Activated naive CD4-positive, alpha-beta T cell treated with anti-CD3 and anti-CD28 coated beads, Interleukin-2, amount 10 ng/mL, durations not matched to agents 7 days and 5 days (primary cell): ENCODE measurements at regions not wholly inside any gene's neighbourhood (a gene's known extent, or its start where the extent isn't known, plus 50 kb on each side); places are given as distances from the start of the nearest gene placed in this dataset.
A peak's percentile ranks its signal among the peaks of the same experiment; 100 is the strongest.

Source experiments
- CTCF ChIA-PET: fragments of 350-600 bp; sonication (Branson Sonifier 250); formaldehyde crosslinking; loops from one replicate; lab custom pipeline; 2021; ENCODE audit warnings: antibody characterized with exemption; lab: Charles Lee
- DNase-seq: peaks from one replicate; pipeline ENCODE4 v3.0.0-alpha.2; 2020
- H3K27ac Mint-ChIP-seq: one replicate; pipeline ENCODE4 v1.8.0; 2021; ENCODE audit warnings: mild to moderate bottlenecking, moderate library complexity, mixed read lengths
- H3K27me3 Mint-ChIP-seq: one replicate; pipeline ENCODE4 v1.8.0; 2021; ENCODE audit warnings: mild to moderate bottlenecking, mixed read lengths
- H3K36me3 Mint-ChIP-seq: one replicate; pipeline ENCODE4 v1.8.0; 2021; ENCODE audit warnings: mixed read lengths
- H3K4me1 Mint-ChIP-seq: one replicate; pipeline ENCODE4 v1.8.0; 2021; ENCODE audit warnings: mixed read lengths
- H3K4me3 Mint-ChIP-seq: one replicate; pipeline ENCODE4 v1.8.0; 2021; ENCODE audit warnings: mild to moderate bottlenecking, moderate library complexity, mixed read lengths
- H3K9me3 Mint-ChIP-seq: one replicate; pipeline ENCODE4 v1.8.0; 2021; ENCODE audit warnings: mixed read lengths

DNA sequence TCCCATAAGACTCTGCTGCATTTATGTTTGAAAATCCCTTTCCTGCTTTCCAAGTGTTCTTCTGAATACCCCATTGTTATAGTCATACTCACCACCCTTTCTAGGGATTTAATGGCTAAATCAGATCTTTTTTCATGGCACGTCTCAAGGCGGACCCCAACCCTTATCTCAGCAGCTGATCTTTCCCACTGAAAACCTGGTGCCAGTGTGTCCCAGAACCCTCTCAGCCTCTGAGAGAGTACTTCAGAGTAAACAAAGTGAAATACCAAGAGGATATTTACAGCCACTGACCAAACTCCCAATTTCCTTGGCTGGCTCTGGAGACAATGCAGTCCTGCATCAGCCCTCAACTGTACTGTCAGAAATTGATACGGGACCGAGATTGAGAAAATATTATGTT is 101.7 kb downstream of the TMEM100 start:
- H3K9me3 Mint-ChIP-seq: no peaks in the 10 kb centered on the region

DNA sequence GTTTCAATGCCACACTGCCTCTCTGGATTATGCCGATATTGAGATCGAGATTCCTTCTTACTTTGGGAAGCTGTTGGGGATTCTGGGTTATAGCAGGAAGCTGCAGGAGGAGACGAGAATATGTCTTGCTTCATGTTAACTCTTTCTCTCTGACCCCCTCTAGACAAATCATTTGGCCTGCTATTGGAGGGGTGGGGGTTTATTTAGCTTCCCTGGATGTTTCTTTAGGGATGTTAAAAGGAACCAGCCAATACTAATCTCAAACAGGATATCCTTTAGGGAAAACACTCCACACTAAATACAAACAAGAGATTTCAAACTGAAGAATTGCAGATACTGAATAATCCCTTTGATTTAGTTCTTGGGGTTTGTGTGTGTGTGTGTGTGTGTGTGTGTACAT is 102.6 kb downstream of the TMEM100 start:
- Mint-ChIP-seq H3K27ac (no peak overlapping the region), H3K27me3 (peaks cover 31% of the 10 kb centered on the region), H3K4me3 (no peak overlapping the region), H3K9me3 (no peaks in the 10 kb centered on the region), H3K36me3 (no peaks in the 10 kb centered on the region), H3K4me1 (peaks cover 8% of the 10 kb centered on the region)
- CTCF ChIA-PET: interaction anchor here (1.0 kb wide), 1 partner anchor 22 kb away, joined by 3 read pairs; no protein-coding TSS in a partner anchor
- DNase-seq: no peak

More for the DNA sequence above, 101.7 kb downstream of the TMEM100 start:
- Mint-ChIP-seq H3K4me1 (peaks cover 15% of the 10 kb centered on the region), H3K4me3 (no peak overlapping the region), H3K27me3 (peaks cover 31% of the 10 kb centered on the region), H3K27ac (no peak overlapping the region), H3K36me3 (no peaks in the 10 kb centered on the region)
- CTCF ChIA-PET: no interaction called here
- DNase-seq: no peak

DNA sequence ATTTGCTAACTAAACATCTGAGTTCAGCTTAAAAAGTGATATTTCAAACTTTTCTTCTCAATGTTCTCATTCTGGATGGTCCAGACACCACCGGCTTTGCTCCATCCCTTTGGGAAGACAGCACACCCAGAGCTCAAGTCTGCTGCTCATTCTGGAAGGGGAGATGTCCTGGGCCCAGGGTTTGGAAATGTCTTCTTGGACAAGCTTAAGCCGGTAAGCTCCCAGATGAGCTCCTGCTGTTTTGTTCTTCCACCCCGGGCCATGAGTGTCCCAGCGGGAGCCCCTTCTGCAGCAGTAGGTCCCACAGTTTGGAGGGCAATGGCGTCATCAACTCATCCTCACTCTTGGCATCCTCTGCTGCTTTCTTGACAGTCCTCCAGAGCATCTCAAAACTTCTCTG is 105.2 kb downstream of the TMEM100 start:
- Mint-ChIP-seq H3K9me3 (no peaks in the 10 kb centered on the region), H3K36me3 (no peaks in the 10 kb centered on the region), H3K4me1 (no peaks in the 10 kb centered on the region), H3K27me3 (peaks cover 34% of the 10 kb centered on the region), H3K4me3 (no peak overlapping the region), H3K27ac (no peak overlapping the region)
- CTCF ChIA-PET: interaction anchor here (1.1 kb wide), 1 partner anchor 16 kb away, joined by 6 read pairs; no protein-coding TSS in a partner anchor
- no peak for DNase-seq

DNA sequence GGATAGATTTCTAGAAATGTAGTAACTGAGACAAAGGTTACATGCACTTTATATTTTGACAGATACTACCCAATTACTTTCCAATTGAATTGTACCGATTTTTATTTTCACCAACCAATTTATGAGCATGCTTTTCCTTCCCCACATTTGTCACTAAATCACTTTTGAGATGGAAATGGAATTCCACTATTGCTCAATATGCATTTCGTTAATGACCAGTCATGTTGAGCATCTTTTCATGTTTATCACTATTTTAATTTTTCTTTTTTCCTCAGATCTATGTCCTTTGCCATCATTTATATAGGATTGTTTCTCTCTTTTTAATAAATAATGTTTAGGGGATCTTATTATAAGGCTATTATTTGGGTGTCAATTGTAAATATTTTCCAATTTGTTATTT is 102.8 kb upstream of the SMIM36 start:
- Mint-ChIP-seq H3K9me3 (no peaks in the 10 kb centered on the region), H3K36me3 (no peaks in the 10 kb centered on the region), H3K4me3 (no peak overlapping the region), H3K4me1 (no peaks in the 10 kb centered on the region), H3K27me3 (peaks cover 18% of the 10 kb centered on the region), H3K27ac (no peak overlapping the region)
- CTCF ChIA-PET: interaction anchor here (1.0 kb wide), 1 partner anchor 12 kb away, joined by 5 read pairs; no protein-coding TSS in a partner anchor
- DNase-seq: no peak

DNA sequence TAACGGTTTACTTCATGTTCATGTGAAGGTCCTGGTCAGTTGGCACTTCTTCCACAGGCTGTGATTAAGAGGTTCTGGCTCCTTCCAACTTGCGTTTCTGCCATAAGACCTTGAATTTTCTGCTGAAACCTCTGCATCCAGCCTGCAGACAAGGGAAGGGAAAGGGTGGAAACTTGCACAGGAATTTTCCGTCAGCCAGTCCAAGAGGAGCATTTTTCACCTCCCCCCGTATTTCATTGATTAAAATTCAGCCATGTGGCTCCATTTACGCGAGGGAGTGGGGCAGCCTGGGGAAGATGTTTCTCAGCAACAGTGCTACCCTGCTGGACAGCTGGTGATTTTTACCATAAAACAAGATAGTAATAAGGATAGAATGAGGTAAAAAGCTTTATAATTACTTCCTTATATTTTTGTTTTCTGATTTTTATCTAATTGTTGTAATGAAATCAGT is 101.5 kb upstream of the SMIM36 start:
- H3K4me1 Mint-ChIP-seq: peaks cover 4% of the 10 kb centered on the region
- H3K27ac Mint-ChIP-seq: no peak overlapping the region
- CTCF ChIA-PET: no interaction called here
- DNase-seq: no peak
- peaks cover 9% of the 10 kb centered on the region for H3K27me3 Mint-ChIP-seq
- H3K9me3 Mint-ChIP-seq: no peaks in the 10 kb centered on the region
- no peaks in the 10 kb centered on the region for H3K36me3 Mint-ChIP-seq
- H3K4me3 Mint-ChIP-seq: no peak overlapping the region

DNA sequence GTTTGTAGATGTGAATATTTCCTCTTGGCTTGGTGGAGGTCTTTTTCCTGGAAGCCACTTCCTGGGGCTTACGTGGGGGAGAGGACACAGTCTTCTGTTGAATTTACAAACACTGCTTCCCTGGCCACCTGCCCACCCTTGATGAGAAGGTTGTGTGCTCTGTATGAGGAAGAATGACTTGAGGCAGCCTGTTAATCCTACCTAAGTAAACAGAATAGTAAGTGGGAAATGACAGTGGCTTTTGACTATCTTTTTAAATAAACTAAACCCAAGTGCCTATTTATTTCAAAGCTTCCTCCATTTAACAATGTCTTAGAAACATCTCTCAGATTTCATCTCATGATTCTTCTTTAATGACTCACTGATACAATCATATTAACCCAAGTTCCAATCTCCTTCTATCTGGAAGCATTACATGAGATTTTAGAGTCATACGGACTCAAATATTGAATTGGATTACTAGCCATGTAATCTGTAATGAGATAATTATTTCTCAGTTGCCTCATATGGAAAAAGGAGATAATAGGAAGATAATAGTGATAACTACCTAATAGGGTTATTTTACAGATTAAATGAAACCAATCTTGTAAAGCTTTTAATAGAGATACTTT is 96.6 kb upstream of the SMIM36 start:
- Mint-ChIP-seq H3K27ac (no peak overlapping the region), H3K4me3 (no peak overlapping the region), H3K27me3 (peaks cover 4% of the 10 kb centered on the region), H3K9me3 (no peaks in the 10 kb centered on the region), H3K4me1 (peaks cover 13% of the 10 kb centered on the region), H3K36me3 (no peaks in the 10 kb centered on the region)
- CTCF ChIA-PET: no interaction called here
- no peak for DNase-seq

DNA sequence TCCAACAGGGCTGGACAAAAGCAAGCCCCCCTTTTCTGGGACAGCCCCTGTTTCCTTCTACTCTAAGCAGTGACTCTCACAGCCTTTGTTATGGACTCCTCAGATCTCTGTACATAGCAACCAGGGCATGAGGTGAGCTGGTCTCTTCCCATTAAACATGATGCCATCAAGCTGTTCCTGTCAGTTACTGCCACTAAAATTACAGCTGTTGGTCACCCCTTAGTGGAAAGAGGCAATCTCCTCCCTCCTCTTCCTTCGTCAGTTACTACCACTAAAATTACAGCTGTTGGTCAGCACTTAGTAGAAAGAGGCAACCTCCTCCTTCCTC is 95.2 kb upstream of the SMIM36 start:
- H3K36me3 Mint-ChIP-seq: no peaks in the 10 kb centered on the region
- peaks cover 7% of the 10 kb centered on the region for H3K27me3 Mint-ChIP-seq
- peaks cover 13% of the 10 kb centered on the region for H3K4me1 Mint-ChIP-seq
- CTCF ChIA-PET: interaction anchor here (6.4 kb wide), 1 partner anchor 79 kb away, joined by 139 read pairs; no protein-coding TSS in a partner anchor
- no peaks in the 10 kb centered on the region for H3K9me3 Mint-ChIP-seq
- no peak overlapping the region for H3K27ac Mint-ChIP-seq
- H3K4me3 Mint-ChIP-seq: no peak overlapping the region
- DNase-seq: no peak

DNA sequence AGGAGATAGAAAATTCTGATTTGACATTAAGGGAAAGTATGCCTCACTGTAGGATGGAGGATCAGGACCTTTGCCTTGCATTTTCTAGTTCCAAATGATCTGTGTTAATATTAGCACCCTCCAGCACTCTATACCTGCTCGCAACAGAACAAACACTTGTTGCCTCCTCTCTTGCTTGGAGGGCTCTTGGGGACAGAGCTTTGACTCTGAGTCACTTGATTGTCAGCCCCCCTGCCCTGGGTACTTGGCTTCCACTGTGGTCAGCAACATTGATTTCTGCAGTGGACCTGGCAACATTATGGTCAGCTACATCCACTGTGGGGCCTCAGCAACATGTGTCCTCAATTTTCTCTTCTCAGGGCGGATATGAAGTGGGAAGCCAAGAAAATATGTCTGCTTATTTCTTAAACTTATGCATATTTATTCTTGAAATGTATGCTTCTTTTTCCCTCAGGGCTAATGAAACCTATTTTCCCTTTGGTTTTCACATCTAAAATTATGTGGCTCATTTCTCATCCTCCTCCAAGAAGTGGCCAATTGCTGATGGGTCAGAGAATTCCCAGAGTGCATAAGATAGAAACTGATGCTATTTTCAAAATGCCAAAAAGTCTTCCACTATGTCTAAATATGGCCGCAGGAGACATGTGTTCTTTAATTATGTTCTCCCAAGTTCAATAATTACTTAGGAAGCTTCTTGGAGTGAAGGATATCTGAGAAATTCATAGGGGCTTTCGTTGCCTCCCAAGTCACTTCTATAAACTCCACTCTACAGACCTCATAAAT is 94.6 kb upstream of the SMIM36 start:
- peaks cover 13% of the 10 kb centered on the region for H3K4me1 Mint-ChIP-seq
- H3K27me3 Mint-ChIP-seq: peaks cover 7% of the 10 kb centered on the region
- no peaks in the 10 kb centered on the region for H3K9me3 Mint-ChIP-seq
- H3K36me3 Mint-ChIP-seq: no peaks in the 10 kb centered on the region
- no peak overlapping the region for H3K4me3 Mint-ChIP-seq
- CTCF ChIA-PET: interaction anchor here (1.0 to 6.4 kb wide), 2 partner anchors 11 to 79 kb away, joined by 3 to 139 read pairs; no protein-coding TSS in a partner anchor
- DNase-seq: no peak
- no peak overlapping the region for H3K27ac Mint-ChIP-seq

DNA sequence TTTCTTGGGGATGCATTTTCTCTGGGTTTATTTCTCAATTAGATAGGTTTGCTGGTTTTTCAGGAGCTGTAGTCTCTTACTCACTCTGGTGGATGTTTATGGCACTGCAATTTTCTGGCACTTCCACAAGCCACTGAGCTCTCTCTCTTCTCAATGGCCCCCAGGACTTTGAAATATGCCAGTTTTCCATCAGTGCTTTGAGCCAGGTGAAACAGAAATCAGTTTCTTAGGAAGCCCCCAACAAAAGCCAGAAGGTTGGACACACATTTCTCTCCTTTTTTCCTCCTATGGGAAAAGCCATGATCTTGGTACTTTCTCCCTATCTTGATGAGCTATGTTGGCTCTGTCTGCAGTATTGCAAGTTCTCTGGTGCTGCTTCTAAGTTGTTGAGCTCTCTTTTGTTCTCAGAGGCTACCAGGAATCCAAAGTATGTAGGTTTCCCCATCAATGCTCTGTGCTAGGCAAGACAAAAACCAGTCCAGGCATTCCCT is 90.7 kb upstream of the SMIM36 start:
- Mint-ChIP-seq H3K4me1 (peaks cover 4% of the 10 kb centered on the region), H3K27me3 (peaks cover 7% of the 10 kb centered on the region), H3K4me3 (no peak overlapping the region), H3K36me3 (no peaks in the 10 kb centered on the region), H3K9me3 (peaks cover 20% of the 10 kb centered on the region), H3K27ac (no peak overlapping the region)
- CTCF ChIA-PET: interaction anchor here (0.6 to 6.4 kb wide), 19 partner anchors 10 to 169 kb away, joined by 3 to 139 read pairs (median 4); no protein-coding TSS in a partner anchor
- DNase-seq: peak; percentile 33

DNA sequence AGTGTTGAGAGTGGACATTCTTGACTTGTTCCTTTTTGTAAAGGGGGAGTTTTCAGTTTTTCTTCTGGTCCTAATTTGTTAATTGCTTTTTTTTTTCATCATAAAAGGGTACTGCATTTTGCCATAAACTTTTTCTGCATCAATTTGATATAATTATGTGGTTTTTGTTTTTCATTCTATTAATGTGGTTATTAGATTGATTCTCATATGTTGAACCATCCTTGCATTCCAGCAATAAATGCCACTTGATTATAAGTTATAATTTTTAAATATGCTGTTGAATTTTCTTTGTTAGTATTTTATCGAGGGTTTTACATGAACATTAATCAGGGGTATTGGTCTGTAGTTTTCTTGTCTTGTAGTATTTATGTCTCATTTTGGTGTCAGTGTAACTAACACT is 87.2 kb upstream of the SMIM36 start:
- Mint-ChIP-seq H3K4me1 (no peaks in the 10 kb centered on the region), H3K36me3 (no peaks in the 10 kb centered on the region), H3K27ac (no peak overlapping the region), H3K9me3 (peaks cover 22% of the 10 kb centered on the region), H3K4me3 (no peak overlapping the region), H3K27me3 (peaks cover 7% of the 10 kb centered on the region)
- no peak for DNase-seq
- CTCF ChIA-PET: no interaction called here

DNA sequence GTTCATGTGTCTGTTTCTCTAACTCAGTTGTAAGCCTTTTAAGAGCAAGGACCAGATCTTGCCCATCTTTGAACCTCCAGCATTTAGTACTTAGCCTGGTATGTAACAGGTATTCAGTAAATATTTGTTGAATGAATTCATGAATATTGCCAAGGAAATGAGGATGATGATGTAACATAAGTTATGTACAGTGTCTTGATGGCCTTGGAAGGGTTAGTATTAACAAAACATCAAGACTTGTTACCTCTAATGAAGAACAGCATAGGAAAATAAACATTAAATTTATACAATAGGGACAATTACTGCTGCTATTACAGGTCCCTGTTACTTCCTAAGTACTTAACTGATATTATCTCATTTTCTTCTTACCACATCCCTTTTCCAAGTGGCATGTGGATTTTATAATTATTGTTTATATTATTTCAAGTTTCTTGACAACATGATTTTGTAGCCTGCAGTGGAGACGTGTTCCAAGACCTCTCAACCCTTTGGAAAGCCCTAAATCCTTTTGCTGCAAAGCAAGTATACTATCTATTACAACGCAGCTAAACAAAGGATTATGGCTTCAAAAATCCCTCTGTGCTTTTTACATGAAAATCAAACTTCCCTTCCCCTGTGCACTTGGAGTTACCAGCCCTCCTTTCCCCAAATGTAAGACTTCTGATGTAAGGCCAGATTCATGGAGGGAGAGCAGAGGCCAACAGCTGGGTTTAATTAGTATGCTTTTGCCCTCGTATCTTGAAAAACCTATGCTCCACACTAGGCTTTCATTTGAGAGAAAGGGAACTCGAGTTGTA is 77.4 kb upstream of the SMIM36 start:
- DNase-seq: no peak
- H3K27me3 Mint-ChIP-seq: no peaks in the 10 kb centered on the region
- CTCF ChIA-PET: no interaction called here
- no peaks in the 10 kb centered on the region for H3K36me3 Mint-ChIP-seq
- H3K4me1 Mint-ChIP-seq: peaks cover 4% of the 10 kb centered on the region
- no peak overlapping the region for H3K27ac Mint-ChIP-seq
- no peak overlapping the region for H3K4me3 Mint-ChIP-seq
- no peaks in the 10 kb centered on the region for H3K9me3 Mint-ChIP-seq

DNA sequence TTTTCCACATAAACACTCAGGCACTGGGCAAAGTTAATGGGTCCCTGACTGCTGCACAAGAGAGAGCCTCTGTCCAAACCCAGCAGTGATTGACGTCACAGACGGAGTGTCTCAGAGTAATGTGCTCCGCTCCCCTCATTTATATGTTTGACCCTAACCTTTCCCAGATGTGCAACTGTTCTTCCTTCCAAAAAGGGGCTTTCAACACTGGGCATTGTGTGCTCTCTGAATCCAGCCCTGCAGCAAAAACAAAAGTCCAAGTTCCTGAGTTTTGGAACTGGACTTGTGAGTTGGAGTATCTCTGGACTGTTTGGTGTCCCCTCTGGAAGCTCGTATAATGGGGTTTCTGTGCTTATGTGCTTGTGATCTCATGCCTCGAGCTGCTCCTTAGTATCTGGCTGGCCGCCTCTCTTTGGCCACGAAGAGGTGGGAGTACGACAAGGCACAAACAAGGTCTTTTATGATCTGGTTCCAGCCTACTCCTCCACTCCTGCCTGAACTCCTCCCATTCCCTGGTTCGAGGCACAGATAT is 76.4 kb upstream of the SMIM36 start:
- CTCF ChIA-PET: no interaction called here
- Mint-ChIP-seq H3K9me3 (no peaks in the 10 kb centered on the region), H3K36me3 (no peaks in the 10 kb centered on the region), H3K4me3 (no peak overlapping the region), H3K27ac (no peak overlapping the region), H3K27me3 (no peaks in the 10 kb centered on the region), H3K4me1 (peaks cover 4% of the 10 kb centered on the region)
- DNase-seq: no peak

DNA sequence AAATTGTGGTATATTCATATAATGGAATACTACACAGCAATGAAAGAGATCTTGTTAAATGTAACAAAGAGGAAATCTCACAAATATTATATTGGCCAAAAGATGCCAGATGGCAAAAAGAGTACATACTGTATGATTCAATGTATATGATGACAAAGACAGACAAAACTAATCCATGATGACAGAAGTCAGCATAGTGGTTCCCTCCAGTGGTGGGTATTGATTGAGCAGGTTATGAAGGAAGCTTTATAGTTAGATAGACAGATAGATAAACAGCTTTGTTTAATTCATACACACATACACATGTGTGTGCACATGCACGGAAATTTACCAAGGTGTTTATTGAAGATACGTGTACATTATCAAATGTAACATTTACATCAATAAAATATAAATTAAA is 74.4 kb upstream of the SMIM36 start:
- Mint-ChIP-seq H3K36me3 (no peaks in the 10 kb centered on the region), H3K4me3 (no peak overlapping the region), H3K9me3 (no peaks in the 10 kb centered on the region), H3K27me3 (no peaks in the 10 kb centered on the region), H3K4me1 (peaks cover 4% of the 10 kb centered on the region), H3K27ac (no peak overlapping the region)
- DNase-seq: no peak
- CTCF ChIA-PET: interaction anchor here (0.7 kb wide), 1 partner anchor 59 kb away, joined by 3 read pairs; no protein-coding TSS in a partner anchor

DNA sequence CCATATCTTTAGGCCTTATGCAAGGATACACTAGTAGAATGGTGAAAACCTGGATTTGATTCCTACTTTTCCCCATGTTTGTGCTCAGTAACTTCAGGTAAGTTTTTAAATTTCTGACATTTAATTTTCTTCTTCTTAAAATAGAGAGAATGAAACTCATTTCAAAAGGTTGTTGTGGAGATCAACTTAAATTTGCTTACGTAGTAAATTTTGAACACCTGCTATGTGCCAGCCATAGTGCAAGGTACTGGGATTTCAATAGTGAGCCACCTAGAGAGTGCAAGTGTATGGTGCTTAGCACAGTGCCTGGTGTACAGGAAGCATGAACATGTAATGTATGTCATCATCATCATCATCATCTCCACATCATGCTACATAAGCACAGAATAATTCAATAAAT is 73.6 kb upstream of the SMIM36 start:
- H3K4me1 Mint-ChIP-seq: peaks cover 8% of the 10 kb centered on the region
- no peak overlapping the region for H3K4me3 Mint-ChIP-seq
- no peaks in the 10 kb centered on the region for H3K27me3 Mint-ChIP-seq
- H3K36me3 Mint-ChIP-seq: no peaks in the 10 kb centered on the region
- CTCF ChIA-PET: interaction anchor here (0.7 kb wide), 1 partner anchor 58 kb away, joined by 3 read pairs; no protein-coding TSS in a partner anchor
- H3K27ac Mint-ChIP-seq: no peak overlapping the region
- no peaks in the 10 kb centered on the region for H3K9me3 Mint-ChIP-seq
- no peak for DNase-seq
